HuH-7.5 (cell line): ENCODE measurements at regions not wholly inside any gene's neighbourhood (a gene's known extent, or its start where the extent isn't known, plus 50 kb on each side); places are given as distances from the start of the nearest gene placed in this dataset.

Source experiments
- DNase-seq: peaks from one replicate; pipeline ENCODE4 v3.0.0; 2011; ENCODE audit warnings: low spot score

DNA sequence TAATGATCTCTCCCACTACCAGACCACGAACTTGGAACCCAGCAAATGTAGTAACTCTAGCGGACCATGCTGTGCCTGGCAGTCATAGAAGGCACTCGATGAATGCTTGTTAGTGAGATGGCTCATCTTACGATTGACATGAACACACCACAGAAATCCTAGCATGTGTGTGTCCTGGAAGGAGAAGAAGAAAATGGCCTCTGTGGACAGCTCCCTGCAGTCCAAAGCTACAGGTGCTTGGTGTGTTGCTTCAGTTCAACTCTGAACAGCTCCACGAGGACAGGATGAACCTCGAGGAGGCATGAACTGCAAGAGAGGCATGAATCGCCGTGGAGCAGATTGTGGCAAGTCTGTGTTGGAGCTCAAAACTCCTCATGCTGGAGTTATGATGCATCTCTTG, 93.5 kb downstream of the KLF6 start:
- DNase-seq = no peak

GRCh38 chr10:3689871-3690510, 95.0 kb downstream of the KLF6 start:
- no peak for DNase-seq

GRCh38 chr10:3687510-3688081, 97.4 kb downstream of the KLF6 start:
- DNase-seq = no peak

GRCh38 chr10:3685384-3685783, 99.6 kb downstream of the KLF6 start:
- DNase-seq = no peak

DNA sequence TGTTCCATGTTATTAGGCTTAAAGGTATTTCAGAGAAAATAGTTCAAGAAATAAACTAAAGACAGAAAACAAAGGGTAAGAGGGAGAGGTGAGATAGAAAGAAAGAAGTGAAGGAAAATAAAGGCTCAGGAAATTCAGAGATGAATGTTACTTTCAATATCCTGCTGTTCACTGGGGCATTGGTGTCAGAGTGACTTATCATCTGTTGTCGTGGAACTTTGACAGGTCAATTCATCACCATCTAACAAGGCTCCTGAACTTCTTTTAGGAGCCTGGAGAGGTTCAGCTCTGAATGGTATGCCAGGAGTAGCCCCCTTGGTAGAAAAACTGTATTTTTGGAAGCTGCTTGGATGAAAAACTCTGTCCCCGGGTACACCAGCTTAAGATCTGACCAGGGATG, 100.1 kb downstream of the KLF6 start:
- DNase-seq = no peak

- no peak for DNase-seq
Measured at GRCh38 chr10:3683560-3683959, 101.4 kb downstream of the KLF6 start.

- DNase-seq = no peak
Measured at GRCh38 chr10:3682745-3683144, 102.3 kb downstream of the KLF6 start.

DNA sequence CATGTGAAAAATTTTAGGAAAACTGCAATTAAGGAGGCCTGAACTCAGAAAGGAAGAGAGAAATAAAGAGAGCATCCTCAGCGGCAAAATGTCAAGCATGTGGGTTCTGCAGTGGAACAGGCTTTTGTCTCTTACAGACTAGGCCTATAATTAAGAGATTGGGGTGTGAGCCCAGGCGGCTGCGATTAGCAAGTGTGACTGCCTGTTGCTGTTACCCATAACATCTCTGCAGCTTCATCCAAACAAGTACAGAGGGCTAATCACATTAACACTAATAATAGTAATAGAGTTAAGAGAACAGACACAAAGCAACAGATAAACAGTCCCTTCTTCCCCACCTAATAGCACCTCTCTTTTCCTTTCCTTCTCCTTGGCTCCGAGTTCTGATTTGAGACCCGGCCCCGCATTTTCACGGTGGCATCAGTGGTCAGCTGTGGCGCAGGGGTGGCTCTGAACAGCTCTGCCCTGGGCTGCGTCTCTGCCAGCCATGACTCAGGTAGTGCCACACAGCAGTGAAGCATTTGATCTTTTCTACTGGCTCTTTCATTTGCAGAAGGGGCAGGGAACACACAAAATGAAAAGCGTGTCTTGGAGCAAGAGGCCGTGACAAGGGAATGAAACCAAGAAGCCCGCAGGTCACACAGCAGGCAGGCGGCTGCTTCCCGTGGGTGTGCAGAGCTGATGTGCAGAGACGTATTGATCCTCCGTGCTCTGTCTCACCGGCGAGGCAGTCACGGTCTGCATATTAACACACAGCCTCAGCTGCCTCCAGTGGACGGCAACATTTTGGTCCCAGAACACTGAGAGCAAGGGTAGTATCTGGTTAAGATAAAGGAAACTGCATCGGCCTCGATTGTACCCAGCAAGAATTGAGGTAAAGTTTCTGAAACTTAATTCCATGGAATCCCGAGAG, 103.1 kb downstream of the KLF6 start:
- no peak for DNase-seq

DNA sequence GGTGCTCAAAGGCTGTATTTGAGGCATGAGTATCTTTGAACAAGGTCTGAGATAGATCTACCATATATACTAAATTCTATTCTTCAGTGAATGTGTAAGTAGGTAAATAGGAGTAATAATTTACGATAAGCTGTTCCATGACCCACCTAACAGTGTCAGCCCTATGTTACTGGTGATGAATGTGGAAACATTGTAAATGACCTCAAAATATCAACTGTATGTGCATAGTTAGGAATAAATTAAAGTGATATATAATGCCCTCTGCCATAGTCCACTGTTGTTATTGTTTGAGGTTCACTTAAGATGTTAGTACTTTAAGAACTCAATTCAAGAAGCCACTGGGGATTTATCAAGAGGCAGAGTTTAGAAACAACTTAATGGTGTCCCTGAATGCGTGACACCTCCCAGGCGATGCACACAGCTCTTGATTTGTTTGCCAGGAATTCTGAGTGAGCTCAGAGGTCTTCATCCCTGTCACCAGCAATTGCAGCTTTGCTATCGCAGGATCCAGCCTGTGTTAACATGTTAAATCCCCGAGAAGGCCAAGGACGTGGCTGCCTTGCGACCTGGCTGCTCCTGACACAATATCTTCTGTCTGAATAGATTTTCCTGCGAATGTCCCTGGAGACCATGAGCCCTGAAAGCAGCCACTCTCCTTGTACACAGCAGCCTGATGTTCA, 104.9 kb downstream of the KLF6 start:
- DNase-seq = no peak

DNA sequence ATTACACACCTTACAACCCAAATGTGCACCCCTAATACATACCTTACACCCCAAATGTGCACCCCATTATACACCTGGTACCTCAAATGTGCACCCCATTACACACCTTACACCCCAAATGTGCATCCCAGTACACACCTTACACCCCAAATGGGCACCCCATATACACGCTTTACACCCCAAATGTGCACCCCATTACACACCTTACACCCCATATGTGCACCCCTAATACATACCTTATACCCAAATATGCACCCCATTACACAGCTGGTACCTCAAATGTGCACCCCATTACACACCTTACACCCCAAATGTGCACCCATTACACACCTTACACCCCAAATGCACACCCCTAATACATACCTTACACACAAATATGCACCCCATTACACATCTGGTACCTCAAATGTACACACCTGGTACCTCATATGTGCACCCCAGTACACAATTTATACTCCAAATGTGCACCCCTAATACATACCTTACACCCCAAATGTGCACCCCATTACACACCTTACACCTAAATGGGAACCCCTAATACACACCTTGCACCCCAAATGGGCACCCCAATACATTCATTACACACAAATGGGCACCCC, 106.3 kb downstream of the KLF6 start:
- no peak for DNase-seq

DNA sequence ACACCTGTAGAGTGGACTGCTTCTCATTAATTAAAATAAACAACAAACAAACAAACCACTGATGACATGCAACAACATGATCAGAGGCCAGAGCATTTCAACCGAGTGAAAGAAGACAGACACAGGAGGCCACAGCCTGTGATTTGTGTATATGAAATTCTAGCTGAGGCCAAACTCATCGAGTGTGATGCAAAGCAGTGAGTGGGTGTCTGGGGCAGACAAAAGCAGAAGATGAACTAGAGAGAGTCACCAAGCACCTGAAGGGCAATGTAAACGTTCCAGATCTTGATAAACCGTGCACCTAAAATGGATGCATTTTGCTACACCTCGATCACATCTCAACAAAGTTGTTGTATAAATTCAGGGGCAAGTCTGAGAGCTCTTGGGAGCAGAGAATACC, 108.4 kb downstream of the KLF6 start:
- no peak for DNase-seq

DNA sequence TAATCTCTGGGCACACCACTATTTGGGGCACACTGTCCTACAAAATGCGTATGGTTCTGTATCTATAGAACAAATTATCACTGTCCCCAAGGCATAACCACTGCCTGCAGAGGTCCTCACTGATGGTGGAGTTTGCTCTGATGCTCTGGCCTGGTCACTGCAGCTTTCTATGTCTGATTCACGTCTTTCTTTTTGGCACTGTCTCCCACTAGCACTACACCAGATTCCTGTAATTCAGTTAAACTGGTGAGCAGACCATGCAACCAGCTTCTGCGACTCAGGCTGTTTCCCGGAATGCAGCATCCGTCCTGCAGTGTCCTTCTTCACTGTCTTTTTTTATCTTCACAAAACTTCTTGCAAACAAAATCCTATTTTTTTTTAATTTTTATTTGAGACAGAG, 112.8 kb downstream of the KLF6 start:
- DNase-seq = no peak

DNA sequence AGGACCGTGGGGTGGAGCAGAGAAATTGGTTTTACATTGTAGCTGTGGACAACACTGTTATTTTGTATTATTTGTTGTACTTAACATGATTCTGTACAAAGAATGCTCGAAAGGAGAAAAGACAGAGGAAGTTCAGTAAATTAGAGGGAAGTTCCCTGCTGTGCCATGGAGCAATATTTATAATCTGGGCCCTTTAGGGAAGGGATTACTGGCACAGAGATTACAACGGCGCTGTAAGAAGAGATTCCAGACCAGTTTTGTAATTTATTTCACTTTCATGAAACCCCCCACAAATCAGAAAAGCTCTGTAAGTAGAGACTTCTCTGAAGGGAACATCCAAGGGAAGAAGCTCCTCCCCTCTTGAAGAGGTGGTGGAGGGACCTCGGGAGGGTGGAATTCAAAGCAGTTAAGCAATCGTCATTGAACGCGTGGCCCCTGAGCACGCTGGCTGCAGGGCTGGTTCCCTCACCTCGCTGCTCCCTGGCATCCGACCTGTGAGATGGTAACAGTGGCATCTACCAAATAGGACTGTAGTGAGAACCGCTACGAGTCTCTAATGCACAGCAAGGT, 113.5 kb downstream of the KLF6 start:
- no peak for DNase-seq

GRCh38 chr10:3668966-3669330, 116.1 kb downstream of the KLF6 start:
- DNase-seq = no peak

GRCh38 chr10:3668276-3668965, 116.6 kb downstream of the KLF6 start:
- peak; percentile 69 for DNase-seq

- DNase-seq = no peak
Measured at GRCh38 chr10:3666525-3667302, 118.3 kb downstream of the KLF6 start.

DNA sequence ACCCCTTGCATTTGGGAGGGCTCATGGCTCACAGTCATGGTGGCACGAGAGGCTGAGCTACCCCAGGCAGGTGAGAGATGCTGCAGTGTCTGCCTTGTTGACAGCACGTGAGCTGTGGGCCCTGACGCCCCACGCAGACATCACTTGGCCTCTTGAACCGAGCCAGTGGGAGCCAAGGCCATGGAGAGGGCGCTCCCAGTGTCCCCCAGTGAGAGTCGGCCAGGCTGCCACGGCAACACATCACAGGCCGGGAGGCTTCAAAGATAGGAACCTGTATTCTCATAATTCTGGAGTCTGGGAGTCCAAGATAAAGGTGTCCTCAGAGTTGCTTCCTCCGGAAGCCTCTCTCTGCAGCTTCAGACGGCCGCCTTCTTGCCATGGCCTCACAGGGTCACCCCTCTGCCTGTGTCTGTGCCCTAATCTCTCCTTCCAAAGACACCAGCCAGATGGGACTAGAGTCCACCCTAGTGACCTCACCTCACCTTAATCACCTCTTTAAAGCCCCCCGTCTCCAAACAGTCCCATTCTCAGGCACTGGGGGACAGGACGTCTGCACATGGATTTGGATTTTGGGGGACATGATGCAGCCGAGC, 119.6 kb downstream of the KLF6 start:
- no peak for DNase-seq

GRCh38 chr10:3662775-3663174, 122.2 kb downstream of the KLF6 start:
- DNase-seq = no peak

DNA sequence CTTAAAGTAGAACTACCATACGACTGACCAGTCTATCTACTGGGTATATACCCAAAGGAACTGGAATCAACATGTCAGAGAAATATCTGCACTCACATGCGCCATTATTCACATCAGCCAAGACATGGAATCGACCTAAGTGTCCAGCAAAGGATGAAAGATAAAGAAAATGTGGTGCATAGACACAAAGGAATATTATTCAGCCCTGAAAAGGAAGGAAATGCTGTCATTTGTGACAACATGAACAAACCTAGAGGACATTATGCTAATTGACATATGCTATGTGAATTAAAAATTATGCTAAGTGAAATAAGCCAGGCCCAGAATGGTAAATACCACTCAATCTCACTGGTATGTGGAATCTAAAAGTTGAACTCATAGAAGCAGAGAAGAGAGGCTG, 123.7 kb downstream of the KLF6 start:
- DNase-seq = no peak

DNA sequence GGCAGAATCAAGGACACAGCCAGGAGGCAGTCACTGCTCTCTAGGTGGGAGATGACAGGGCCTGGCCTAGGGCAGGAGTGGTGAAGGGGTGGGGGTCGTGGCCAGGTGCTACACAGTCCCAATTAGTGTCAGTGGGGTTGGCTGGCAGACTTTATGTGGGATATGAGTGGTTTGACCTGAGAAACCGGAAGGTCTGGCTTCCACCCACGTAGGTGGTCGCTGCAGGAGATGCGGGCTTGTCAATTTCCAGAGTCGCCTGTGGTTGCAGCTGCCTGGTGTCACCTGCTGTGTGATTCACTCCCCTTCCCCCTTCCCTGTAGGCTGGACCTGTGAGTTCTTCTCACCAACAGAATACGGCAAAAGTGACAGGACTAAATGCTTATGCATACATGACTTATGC, 124.3 kb downstream of the KLF6 start:
- DNase-seq = no peak
